GM19328 (cell line): ENCODE measurements at regions not wholly inside any gene's neighbourhood (a gene's known extent, or its start where the extent isn't known, plus 50 kb on each side); places are given as distances from the start of the nearest gene placed in this dataset.
"Not testable (repeated sequence)": the region's sequence is repeated elsewhere in the genome, so short reads cannot be mapped to it uniquely, and the experiment has no call there.

Experiments used
- ATAC-seq: cut with Tn5 transposase; IDR thresholded peaks from one replicate; pipeline ENCODE4 v1.9.1; 2021; ENCODE audit warnings: mild to moderate bottlenecking, moderate library complexity; ENCODE audit not compliant: unreplicated experiment

DNA sequence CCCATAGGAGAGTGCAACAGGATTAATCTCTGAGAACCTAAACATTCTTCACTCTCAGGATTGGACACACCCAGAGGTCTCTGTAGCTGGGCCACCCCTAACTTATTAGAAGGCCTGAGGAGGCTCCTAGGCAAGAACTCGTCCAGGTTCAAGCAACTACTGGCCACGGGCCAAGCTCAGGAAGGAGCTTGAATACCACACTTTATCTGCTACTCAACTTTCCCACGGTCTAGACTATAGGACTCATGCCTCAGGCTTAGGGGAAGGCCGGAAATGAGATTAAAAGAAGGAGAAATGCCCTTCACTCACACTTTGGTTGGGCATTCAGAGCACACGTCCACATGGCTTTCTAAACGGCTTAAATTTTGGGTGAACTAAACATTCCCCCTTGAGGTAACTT lies 142.8 kb upstream of the PHYHIPL start:
- no peak for ATAC-seq

DNA sequence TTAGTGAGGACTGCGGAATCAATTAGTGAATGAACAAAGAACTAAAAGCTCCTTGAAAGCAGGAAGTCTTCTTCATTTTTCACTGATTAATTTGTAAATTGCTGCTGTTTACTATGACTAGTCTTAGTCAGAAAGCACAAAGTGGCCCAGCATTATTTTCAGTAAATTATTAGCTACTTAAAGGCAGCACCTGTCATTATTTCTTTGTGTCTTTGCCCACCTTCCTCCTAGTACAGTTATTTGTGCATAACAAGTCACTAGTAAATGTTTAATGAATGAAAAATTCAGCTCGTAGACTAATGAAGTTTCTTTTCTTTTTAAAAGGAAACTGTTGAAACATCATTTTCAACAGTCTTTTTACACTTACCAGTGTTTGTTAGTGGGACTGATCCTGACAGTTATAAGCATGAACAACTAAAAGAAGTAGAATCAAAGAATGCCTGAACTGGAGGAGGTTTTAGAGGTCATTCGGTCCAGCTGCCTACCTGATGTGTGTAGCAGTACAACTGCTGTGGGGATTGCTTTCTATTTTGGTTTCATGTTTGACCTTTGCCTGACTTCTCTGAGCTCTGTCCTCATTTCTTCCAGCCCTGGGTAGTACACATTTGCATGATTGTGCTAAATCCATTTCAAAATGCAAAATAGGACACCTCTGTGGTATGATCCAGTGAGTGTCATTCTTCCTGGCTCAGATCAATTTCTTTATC lies 140.0 kb upstream of the PHYHIPL start:
- ATAC-seq: peak; percentile 97

DNA sequence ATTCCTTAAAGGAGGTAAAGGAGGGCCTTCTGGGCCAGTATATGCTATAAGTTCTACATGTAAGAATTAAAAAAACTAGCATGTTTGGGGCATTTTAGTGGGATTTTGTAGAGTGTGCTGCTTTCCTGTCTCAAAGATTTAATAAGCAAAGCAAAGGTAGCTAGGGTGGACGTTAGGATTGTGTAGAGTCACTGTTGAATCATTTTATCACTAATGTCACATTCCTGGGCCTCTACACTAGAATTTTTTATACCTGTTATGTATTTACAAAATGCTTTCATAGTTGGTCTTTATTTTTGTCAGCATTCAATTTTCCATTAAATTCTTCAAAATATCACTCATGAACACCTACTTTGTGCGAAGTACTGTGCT lies 139.4 kb upstream of the PHYHIPL start:
- ATAC-seq: no peak

DNA sequence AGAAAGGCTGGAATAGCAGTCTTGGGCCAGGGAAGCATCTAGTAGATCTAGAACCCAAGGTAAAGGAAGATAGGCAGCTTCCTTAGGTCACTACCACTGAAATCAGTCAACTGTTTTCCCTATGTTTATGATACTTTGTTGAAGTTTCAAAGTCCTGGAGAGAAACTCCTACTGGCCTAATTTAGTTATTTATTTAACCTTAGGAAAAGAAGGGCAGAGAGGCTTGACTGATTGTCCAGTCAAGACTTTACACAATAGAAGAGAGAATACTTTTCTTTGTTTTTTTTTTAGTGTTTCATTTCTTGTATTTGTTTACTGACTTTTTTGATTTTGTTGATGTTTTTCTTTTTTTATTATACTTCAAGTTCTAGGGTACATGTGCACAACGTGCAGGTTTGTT lies 138.9 kb upstream of the PHYHIPL start:
- no peak for ATAC-seq

DNA sequence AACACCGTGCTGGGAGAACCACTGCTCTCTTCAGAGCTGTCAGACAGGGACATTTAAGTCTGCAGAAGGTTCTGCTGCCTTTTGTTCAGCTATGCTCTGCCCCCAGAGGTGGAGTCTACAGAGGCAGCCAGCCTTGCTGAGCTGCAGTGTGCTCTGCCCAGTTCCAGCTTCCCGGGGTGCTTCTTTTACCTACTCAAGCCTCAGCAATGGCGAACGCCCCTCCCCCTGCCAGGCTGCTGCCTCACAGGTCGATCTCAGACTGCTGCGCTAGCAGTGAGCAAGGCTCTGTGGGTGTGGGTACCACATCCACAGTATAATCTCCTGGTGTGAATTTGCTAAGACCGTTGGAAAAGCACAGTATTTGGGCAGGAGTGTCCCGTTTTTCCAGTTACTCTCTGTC lies 133.1 kb upstream of the PHYHIPL start:
- not testable (repeated sequence) for ATAC-seq

DNA sequence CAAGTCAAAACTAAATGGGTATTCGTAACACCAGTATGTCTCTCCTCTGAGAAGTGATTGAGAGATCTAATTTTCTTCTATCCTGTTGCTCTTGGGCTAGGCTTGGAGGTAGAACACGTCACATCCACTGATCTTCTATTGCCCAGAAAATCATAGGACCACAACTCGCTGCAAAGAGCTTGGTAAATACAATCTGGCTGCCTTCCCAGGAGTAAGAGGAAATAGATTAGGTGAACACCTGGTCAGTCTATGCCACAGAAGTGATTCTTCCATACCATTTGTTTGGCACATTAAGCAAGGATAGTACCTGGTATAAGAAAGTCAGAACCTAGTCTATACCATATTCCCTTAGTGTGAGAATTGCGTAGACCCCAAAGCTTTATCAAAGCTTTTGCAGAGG lies 129.3 kb upstream of the PHYHIPL start:
- ATAC-seq: no peak

DNA sequence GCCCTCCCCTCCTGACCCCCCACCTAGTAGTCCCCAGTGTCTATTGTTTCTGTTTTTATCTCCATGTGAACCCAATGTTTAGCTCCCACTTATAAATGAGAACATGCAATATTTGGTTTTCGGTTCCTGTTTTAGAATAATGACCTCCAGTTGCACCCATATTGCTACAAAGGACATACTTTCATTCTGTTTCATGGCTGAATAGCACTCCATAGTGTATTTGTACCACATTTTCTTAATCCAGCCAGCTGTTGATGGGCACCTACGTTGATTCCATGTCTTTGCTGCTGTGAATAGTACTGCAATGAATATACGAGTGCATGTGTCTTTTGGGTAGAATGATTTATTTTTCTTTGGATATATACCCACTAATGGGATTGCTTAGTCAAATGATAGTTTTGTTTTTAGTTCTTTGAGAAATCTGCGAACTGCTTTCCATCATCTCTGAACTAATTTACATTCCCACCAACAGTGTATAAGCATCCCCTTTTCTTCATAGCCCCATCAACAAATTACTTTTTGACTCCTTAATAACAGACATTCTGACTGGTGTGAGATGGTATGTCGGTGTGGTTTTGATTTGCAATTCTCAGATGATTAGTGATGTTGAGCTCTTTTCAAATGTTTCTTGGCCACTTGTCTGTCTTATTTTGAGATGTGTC lies 128.4 kb upstream of the PHYHIPL start:
- peak; percentile 97 for ATAC-seq

DNA sequence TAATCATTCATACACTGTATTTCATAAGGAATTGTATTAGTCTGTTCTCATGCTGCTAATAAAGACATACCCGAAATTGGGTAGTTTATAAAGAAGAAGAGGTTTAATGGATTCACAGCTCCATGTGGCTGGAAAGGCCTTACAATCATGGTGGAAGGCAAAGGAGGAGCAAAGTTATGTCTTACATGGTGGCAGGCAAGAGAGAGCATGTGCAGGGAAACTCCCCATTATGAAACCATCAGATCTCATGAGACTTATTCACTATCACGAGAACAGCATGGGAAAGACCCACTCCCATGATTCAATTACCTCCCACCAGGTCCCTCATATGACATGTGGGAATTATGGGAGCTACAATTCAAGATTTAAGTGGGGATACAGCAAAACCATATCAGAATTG lies 122.9 kb upstream of the PHYHIPL start:
- ATAC-seq: not testable (repeated sequence)

DNA sequence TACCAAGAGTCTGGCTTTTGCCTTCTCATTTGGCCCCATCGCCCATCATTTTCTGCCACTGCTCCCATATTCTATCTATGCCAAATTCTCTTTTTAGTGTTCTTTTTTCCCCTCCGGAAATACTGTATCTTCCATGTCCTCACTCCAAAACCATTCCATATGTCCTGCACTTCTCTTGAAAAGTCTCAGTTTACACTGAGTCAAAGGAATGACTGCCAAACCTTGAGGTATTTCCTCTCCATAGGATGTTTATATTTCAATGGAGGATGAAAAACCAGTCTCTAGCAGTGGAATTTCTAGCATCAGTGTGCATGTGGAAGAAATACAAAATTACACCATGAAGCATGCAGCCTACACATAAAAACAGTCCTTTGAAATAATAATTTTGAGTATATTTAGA lies 121.4 kb upstream of the PHYHIPL start:
- ATAC-seq: no peak

DNA sequence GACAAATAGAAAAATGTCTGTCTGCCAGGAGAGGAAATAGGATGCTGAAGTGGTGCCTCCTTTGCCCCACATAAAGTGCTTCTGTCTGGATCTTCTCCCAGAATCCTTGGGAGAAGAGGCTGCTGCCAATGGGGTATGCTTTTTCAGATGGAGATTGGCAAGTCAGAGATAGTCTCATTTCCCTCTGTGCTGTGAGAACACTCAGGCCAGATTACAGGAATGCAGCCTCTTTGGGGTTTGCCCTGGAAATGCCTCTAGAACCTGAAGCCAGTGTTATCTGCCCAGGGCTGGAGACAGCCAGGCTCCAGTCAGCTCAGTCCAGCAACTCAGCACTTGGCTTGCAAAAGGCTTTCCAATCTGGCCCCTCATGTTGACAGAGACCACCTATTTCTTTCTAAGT lies 119.1 kb upstream of the PHYHIPL start:
- ATAC-seq: no peak

DNA sequence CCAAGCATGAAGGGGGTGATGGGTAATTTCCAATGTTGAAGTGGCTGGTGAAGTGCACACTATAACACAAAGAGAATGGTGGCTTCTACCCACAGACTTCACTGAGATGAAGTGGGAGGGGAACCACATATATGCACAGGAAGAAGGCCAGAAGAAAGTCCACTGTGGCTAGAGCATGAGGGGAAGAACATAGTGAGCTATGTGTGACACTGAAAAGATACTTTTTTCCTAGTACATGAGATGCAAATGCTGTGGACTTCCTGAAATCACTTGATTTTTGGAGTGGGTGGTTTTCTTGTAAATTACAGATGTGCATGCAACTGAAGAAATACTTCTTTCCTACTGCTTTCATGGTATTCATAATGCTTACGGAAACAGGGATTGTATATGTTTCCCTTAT lies 115.6 kb upstream of the PHYHIPL start:
- peak; percentile 77 for ATAC-seq

DNA sequence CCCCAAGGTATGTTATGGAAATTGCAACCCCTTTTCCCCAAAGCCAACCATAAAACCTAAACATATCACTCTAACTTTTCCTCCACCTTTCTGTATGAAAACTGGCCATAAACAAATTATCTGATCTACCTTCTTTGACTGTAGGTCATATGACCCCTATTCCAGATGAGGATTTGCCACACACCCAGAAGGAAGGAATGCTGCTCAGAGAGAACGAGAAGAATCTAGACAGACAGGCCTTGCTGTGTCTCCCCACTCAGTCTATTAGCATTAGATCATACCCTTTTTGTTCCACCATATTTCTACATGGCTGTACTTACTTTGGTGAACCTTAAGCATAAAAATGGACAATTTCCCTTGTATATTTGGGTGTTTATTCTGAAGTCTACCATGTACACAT lies 113.0 kb upstream of the PHYHIPL start:
- ATAC-seq: no peak

DNA sequence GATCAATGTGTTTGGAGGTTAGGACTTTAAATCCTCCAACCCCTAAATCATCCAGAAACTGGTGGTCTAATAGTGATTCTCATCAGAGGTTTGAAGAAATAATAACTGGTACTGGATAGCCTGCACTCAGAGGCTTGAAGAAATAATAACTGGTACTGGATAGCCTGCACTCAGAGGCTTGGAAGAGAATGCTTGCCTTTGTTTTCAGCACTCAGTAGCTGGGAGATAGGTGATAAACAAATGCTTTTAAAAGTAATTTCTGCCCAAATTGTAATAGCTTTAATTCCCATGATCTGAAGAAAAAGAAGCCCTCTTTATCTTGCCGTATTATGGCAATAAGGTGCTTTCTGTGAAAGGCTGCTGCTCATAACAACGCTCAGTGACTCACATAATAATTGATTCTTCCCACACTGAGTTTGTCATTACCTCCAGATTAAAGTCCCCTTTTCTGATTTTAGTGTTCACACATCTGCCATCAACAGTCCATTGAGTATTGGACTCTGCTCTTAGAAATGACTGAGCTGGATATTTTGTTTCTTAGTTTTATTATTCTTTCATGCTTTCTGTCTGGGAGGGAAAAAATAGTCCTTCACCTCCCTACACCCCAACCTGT lies 112.3 kb upstream of the PHYHIPL start:
- ATAC-seq: no peak

DNA sequence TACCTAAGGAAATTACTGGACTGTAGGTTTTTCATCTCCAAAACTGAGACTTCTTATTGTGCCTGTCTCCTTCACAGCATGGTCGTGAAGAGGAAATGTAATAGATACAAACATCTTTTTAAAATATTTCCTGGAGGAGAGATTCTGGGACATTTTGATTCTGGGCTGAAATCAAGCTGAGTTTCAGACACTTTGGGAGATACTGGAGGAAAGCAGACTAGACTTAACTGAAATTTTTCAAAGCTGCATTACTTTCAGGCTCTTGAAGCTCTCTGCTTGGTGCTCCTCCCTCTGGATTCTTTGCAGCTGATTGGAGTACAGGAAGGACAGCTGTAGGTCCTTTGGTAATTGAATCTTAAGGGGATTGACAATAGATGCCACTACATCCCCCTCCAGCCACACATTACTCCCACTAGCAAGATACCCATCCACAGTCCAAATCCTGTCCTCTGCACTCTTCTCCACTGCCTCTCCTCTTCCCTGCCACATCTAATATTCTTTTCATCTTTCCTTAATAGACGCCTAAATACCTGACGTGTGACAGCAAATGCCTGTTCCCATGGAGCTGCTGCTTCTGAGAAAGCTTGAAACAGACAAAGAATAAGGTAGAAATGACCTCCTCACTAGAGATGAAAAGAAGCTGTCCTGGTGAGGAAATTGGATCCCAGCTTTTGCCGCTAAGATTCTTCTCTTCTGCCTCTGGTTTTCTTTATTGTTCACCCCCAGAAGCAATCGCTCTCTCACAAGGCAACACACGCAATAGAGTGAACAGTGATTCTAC lies 111.5 kb upstream of the PHYHIPL start:
- ATAC-seq: no peak

DNA sequence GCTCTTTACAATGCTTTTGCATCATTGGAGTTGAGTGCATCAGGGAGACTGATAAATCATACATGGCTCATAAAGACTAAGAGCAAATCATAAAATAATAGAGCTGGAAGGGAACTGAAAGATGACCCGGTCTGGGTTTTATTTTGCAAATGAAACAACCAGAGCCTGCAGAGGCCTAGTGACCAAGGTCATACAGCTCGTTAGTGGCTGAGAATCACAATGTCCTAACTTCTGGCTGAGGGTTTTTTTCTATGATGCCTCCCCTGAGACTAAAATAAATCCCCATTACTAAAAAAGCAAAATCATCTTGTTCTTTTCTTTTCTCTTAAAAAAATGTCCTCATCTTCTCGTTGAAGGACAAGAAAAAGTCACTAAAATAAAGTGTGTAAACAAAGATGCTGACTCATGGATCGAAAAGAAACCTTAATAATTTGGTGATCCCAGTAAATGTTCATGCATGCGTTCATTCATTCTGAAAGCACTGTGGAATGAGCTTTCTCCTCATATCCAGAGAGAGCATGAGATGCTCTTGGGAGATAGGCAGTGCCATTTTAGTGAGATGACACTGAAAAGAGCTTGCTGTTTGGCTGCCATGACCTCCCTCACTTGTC lies 107.8 kb upstream of the PHYHIPL start:
- ATAC-seq: no peak

DNA sequence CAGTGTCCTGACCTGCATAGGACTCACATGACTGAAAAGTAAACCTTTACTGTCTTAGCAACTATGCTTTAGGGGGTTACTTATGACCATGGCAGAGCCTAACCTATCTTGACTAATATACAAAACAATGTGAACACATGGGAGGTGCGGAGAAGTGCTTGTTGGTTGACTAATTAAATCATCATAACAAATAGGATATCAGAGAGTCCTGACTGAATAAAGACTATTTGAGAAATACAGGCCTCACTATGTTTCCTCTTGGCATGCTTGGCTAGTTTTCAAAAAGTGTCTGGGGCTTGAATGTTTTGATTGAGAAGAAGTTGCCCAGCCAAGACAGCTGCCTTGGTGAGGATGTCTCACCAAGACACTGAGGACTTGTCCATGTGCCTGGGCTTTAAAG lies 104.4 kb upstream of the PHYHIPL start:
- no peak for ATAC-seq

DNA sequence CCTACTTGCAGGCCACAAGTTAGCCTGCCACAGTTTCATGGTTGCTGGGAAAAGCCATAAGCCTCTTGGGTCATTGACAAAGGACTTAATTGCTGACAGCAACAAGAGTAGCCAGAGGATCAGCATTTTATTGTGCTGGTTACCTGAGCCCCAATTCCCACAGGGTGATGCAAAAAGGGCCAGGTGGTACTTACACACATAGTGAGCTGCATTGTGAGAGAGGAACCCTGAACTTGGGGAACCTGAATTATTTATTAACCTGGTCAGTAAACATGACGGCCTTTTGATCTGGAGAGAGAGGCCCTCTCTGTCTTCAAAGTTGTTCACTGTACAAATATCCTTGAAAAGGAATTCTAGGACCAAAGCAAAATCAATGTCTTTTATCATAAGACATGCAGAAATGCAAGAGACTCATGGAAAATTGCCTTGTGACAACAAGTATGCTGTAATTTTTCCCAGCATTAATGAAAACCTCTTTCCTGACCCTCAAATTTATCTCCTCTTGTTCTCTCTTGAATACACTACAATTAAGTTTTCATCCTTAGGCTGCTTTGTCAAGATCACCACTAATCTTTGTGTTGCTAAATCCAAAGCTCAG lies 102.9 kb upstream of the PHYHIPL start:
- no peak for ATAC-seq

DNA sequence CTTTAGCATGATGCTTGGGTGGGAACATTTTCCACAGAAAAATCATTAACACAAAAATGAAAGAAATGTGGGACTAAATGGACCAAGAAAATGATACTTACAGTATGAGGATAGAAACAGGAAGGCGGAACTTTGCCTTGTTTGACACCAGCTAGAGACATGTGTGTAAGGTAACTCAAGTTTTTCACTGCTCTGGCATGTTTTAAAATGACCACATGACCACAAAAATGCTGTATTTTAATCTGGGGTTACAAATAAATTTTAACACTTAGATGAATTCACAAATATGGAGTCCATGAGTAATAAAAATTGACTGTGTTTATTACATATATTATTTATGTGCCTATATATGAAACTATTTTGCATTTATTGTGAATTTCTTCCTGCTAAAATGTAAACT lies 100.9 kb upstream of the PHYHIPL start:
- ATAC-seq: no peak

DNA sequence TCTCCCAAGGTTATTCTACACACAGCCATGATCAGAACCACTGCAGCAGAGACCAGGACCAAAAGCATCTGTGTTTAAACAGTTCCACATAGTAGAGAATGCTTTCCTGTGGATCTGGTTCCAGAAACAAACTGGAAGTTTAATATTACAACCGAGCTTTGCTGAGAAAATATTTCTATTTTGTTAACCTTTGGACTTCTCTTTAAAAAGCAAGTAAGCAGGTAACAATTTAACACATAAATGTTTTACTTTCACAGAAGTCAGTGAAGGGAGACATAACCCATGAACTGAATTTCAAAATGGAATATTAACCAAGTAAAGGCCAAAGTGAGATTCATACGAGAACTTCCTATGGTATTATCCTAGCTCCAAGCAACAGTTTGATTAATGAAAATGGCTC lies 98.6 kb upstream of the PHYHIPL start:
- ATAC-seq: no peak

DNA sequence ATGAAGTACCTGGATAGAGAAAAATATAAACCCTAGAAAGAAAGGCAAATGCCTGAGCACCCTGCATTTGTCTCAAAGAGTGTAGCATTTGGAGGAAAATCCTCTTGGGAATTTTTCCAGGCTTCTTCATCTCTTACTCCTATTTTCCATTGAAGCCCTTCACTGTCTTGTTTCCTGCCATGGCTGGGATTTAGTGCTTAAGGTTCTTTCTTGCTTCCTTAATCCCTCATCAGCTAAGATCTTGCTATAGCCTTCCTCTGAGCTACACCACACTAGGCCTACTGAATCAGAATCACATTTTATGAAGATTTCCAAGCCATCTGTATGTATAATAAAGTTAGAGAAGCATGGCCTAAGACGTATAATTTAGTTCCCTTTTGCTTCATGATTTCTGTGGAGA lies 97.5 kb upstream of the PHYHIPL start:
- ATAC-seq: no peak
